K562 (cell line): ENCODE measurements at regions not wholly inside any gene's neighbourhood (a gene's known extent, or its start where the extent isn't known, plus 50 kb on each side); places are given as distances from the start of the nearest gene placed in this dataset.

Experiments used
- ARID3B ChIP-seq: fragments of 250-450 bp; sonication (Bioruptor Pico); IDR thresholded peaks from 2 replicates; pipeline ENCODE4 v1.4.0; 2020; ENCODE audit warnings: borderline replicate concordance
- BDP1 ChIP-seq: IDR thresholded peaks from 3 replicates; pipeline ENCODE4 v1.6.1; 2011; ENCODE audit not compliant: insufficient read length, insufficient read depth
- CAMTA2 ChIP-seq: fragments of 250-450 bp; sonication (Bioruptor Pico); conservative IDR thresholded peaks from 2 replicates; pipeline ENCODE4 v1.5.1; 2022
- CBX2 ChIP-seq: fragments of 200-600 bp; sonication (generic); IDR thresholded peaks from one replicate; pipeline ENCODE4 v1.6.1; 2012; ENCODE audit warnings: mild to moderate bottlenecking, low read length, inconsistent platforms; ENCODE audit not compliant: insufficient read depth, poor library complexity, severe bottlenecking
- GABPA ChIP-seq: fragments of 200-800 bp; sonication (Bioruptor generic); conservative IDR thresholded peaks from 2 replicates; pipeline ENCODE4 v1.6.1; 2016; ENCODE audit warnings: low read depth, missing genetic modification characterization, missing compliant biosample characterization
- RFX1 ChIP-seq: fragments of 450-650 bp; IDR thresholded peaks from 2 replicates; pipeline ENCODE4 v1.6.1; 2016; ENCODE audit warnings: mild to moderate bottlenecking, moderate library complexity
- SIRT6 ChIP-seq: IDR thresholded peaks from one replicate; pipeline ENCODE4 v1.6.1; 2012; ENCODE audit warnings: low read depth, mild to moderate bottlenecking, control low read depth, inconsistent platforms, low read length, moderate library complexity
- SRF ChIP-seq, 2 experiments: fragments of 250-450, 450-650 bp in 1 of 2; sonication (Bioruptor Pico) in 1 of 2; sonication (generic) in 1 of 2; formaldehyde crosslinking; IDR thresholded peaks; 2 replicates each; pipeline versions ENCODE4 v1.5.0 to v1.5.1; 2020 to 2022; ENCODE audit warnings: mild to moderate bottlenecking in 1 of 2, missing genetic modification reagents in 1 of 2
- TCF15 ChIP-seq: fragments of 250-450 bp; sonication (Bioruptor Pico); IDR thresholded peaks from 2 replicates; pipeline ENCODE4 v1.8.0; 2022; ENCODE audit warnings: moderate library complexity, mild to moderate bottlenecking, inconsistent platforms
- ZNF175 ChIP-seq: fragments of 200-800 bp; sonication (Bioruptor generic); IDR thresholded peaks from 2 replicates; pipeline ENCODE4 v1.6.1; 2016; ENCODE audit warnings: low read depth, mild to moderate bottlenecking, missing genetic modification characterization, missing compliant biosample characterization
- TF ChIP-seq, protein P1 (sequence below): IDR thresholded peaks from 3 replicates; pipeline ENCODE4 v1.6.1; 2011; ENCODE audit warnings: borderline replicate concordance, mild to moderate bottlenecking; ENCODE audit not compliant: insufficient read length, insufficient read depth
- TF ChIP-seq, protein P2 (sequence below), 2 experiments: fragments of 450-650 bp; IDR thresholded peaks; 2 replicates each; pipeline ENCODE4 v1.6.1; 2016; ENCODE audit warnings: mild to moderate bottlenecking in 2 of 2, borderline replicate concordance in 1 of 2, low read depth in 1 of 2, moderate library complexity in 1 of 2

DNA sequence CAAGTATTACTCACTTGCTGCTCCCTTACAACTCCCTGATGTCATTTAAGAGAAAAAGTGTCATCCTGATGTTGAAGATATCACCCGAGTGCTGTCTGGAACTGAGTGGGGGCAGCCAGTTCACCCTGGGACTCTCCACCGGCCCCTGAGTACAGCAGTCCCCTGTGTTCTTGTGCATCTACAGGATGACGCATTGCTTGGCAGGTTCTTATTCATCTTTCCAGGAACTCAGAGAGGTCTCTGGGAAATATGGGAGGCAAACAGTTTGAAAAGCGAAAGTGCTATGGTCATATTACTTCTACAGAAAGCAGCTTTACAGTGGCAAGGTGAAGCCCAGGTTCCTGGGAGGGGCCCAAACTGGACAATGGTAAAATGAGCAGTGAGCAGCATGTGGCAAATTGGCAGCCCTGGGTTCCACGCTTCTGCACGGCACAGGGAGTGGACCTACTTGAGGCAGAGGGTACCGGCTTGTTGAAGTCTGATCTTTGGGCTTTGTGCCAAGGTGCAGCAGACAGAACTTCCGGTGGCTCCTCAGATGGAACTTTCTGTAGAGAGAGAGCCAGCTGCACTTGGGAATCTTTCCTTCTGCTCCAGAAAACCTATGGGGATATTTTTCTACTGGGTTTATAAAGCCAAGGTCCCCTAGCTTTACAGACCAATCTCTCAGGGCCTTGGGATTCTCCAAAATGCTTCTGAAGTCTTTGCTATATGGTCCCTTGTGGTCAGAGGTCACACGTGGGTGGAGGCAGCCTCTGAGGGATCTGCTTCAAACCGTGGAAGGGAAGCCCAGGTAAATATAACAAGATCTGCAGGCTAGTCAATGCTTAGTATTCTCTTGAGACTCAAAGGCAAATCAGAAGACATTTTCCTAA lies 128.3 kb downstream of the MAP3K7 start (continued):
- TF ChIP-seq, protein P1, sequence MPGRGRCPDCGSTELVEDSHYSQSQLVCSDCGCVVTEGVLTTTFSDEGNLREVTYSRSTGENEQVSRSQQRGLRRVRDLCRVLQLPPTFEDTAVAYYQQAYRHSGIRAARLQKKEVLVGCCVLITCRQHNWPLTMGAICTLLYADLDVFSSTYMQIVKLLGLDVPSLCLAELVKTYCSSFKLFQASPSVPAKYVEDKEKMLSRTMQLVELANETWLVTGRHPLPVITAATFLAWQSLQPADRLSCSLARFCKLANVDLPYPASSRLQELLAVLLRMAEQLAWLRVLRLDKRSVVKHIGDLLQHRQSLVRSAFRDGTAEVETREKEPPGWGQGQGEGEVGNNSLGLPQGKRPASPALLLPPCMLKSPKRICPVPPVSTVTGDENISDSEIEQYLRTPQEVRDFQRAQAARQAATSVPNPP: no peak
- peak; percentile 65; the same call in 1 of the 2 replicates for TF ChIP-seq ZNF175 (CRISPR knock-in tag)
- no peak for TF ChIP-seq CBX2
- TF ChIP-seq SRF (CRISPR knock-in tag; IDR thresholded peaks at IDR 0.05): no peak
- TF ChIP-seq CAMTA2 (CRISPR knock-in tag): no peak
- no peak for TF ChIP-seq RFX1
- TF ChIP-seq GABPA (tag): peak; percentile 75
- no peak for TF ChIP-seq BDP1
- TF ChIP-seq ARID3B (CRISPR knock-in tag): no peak
- no peak for TF ChIP-seq SIRT6
- no peak for TF ChIP-seq TCF15
- TF ChIP-seq, protein P2, sequence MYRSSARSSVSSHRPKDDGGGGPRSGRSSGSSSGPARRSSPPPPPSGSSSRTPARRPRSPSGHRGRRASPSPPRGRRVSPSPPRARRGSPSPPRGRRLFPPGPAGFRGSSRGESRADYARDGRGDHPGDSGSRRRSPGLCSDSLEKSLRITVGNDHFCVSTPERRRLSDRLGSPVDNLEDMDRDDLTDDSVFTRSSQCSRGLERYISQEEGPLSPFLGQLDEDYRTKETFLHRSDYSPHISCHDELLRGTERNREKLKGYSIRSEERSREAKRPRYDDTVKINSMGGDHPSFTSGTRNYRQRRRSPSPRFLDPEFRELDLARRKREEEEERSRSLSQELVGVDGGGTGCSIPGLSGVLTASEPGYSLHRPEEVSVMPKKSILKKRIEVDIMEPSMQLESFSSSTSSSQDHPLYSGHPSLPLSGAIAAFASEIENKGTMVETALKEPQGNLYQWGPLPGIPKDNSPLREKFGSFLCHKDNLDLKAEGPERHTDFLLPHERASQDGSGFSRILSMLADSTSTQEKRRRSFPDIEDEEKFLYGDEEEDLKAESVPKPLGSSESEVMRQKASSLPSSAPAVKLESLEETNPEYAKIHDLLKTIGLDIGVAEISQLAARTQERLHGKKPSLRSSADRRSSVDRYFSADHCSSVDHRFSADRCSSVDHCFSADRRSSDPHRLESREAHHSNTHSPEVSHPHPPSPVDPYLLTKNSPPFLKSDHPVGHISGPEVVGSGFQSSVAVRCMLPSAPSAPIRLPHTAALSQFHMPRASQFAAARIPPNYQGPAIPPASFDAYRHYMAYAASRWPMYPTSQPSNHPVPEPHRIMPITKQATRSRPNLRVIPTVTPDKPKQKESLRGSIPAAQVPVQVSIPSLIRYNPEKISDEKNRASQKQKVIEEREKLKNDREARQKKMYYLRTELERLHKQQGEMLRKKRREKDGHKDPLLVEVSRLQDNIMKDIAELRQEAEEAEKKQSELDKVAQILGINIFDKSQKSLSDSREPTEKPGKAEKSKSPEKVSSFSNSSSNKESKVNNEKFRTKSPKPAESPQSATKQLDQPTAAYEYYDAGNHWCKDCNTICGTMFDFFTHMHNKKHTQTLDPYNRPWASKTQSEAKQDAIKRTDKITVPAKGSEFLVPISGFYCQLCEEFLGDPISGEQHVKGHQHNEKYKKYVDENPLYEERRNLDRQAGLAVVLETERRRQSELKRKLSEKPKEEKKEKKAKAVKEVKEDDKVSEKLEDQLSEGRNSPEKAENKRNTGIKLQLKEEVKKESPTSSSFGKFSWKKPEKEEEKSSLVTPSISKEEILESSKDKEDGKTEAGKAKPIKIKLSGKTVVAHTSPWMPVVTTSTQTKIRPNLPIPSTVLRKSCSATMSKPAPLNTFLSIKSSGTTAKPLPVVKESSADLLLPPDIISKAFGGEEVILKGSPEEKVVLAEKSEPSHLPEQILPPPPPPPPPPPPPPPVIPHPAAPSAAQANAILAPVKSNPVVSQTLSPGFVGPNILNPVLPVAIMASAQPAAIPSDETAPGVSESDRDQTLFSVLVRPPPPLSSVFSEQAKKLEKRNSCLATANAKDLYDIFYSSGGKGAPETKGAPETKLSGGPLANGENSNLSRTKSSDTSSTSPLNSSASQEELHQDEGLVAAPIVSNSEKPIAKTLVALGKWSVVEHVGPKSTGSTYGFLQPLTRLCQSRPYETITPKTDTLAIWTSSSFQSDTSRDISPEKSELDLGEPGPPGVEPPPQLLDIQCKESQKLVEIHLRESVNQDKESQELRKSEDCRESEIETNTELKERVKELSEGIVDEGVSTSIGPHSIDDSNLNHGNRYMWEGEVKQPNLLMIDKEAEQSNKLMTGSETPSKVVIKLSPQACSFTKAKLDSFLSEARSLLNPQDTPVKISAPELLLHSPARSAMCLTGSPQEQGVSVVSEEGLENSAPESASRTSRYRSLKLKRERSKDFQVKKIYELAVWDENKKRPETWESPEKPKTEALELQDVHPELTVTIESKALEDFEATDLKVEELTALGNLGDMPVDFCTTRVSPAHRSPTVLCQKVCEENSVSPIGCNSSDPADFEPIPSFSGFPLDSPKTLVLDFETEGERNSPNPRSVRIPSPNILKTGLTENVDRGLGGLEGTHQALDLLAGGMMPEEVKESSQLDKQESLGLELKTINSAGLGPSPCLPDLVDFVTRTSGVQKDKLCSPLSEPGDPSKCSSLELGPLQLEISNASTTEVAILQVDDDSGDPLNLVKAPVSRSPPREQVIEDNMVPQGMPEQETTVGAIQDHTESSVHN (IDR thresholded peaks at IDR 0.05; ENCODE audit: borderline replicate concordance in 1 of 2, low read depth in 1 of 2): peak in 1 of 2 experiments; percentile 89; a peak in 2 of 4 replicates
